HG03175 (cell line): ENCODE measurements at regions not wholly inside any gene's neighbourhood (a gene's known extent, or its start where the extent isn't known, plus 50 kb on each side); places are given as distances from the start of the nearest gene placed in this dataset.

Source experiments
- ATAC-seq: cut with Tn5 transposase; IDR thresholded peaks from one replicate; pipeline ENCODE4 v1.9.1; 2021; ENCODE audit warnings: mild to moderate bottlenecking, moderate library complexity; ENCODE audit not compliant: unreplicated experiment

DNA sequence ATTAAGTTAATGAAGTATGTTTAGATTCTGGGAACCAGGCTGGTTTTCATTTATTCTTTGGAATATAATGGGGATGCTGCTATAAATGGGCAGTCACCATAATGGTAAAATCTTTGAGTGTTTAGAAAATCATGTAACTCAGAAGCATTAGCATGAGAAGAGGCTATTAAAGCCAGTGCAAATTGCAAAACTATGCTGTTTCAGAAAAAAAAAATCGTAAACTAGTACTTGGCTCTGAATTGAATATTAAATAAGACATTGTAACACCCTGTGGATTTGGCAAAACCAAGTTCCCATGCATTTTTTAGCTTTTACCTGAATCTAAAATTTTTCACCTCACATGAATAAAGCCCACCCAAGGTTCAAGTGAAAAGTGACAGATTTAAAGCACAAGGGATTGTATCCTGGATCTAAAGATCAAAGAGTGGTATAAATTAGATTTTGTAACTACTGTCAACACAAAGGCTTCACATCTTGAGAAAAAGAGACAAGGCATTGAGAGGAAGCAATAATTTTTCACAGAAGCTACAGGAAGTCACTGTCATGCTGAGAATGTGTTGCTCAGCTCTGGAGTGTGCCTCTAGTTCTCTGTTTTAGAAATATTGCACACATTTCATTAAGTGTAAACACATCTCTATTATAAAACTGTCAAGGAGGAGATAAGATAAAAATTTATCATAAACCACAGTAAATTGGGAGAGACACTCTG lies 142.2 kb downstream of the ABCA8 start:
- no peak for ATAC-seq

DNA sequence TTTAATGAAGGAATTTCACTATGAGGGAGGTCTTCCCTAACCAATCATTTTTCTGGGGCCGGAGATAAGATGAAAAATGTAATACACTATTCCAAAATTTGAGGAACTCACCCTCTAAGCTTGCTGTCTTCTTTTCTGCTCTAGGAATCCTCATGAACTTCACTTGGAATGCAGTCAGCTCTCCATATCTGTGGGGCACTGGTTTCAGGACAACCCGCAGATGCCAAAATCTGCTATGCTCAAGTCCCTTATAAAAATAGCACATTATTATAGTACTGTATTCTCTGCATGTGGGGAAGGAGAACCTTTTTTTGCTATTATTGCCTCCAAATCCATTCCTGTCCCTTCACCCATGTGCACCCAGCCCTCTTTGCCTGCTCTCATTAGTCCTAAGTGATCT lies 146.0 kb downstream of the ABCA8 start:
- ATAC-seq: no peak

DNA sequence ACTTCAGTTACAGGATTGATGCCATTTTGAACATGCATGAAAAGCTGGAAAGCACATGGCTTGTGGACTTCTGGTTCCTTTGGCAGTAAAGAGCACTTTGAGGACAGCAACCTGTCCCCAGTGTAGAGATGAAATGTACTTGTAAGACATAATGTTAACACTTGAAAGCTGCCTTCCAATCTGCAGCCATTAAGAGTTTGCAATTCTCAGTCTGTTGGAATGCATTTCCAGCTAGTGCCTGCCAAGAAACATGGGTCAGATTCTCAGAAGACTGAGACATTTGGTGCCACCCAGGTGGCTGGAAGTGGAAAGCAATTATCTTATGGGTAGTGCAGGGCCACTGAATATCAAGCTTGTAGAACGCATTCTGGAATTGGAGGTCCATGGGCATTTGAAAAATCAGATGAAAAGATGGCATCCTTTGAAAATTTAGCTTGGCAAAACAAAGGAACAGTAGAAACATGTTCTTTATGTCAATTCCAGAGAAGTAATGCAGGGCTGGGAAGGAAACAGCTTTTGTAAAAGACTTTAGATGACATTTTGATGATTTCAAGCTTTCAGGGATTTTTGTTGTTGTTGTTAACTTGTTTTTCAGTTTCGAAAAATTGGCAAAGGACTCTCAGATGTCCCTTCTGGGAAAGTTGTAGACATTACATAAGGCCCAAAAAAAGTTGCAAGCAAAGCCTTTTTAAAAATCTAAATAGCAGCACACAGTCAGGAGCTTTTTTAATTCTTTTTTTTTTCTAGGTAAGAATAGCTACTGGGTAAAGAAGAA lies 147.0 kb downstream of the ABCA8 start:
- no peak for ATAC-seq

DNA sequence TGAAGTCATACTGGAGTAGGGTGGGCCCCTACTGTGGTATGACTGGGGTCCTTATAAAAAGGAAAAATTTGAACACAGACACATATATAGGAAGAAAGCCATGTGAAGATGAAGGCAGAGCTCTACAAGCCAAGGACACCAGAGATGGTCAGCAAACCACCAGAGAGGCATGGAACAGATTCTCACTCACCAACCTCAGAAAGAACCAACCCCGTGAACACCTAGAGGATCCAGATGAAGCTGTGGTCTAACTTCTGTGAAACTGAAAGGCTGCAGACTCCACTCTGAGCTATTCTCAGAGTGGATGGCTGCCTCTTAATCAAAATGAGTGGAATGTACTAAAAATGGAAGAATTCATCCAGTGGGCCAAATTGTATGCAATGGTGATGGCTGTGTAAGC lies 149.6 kb downstream of the ABCA8 start:
- ATAC-seq: no peak

DNA sequence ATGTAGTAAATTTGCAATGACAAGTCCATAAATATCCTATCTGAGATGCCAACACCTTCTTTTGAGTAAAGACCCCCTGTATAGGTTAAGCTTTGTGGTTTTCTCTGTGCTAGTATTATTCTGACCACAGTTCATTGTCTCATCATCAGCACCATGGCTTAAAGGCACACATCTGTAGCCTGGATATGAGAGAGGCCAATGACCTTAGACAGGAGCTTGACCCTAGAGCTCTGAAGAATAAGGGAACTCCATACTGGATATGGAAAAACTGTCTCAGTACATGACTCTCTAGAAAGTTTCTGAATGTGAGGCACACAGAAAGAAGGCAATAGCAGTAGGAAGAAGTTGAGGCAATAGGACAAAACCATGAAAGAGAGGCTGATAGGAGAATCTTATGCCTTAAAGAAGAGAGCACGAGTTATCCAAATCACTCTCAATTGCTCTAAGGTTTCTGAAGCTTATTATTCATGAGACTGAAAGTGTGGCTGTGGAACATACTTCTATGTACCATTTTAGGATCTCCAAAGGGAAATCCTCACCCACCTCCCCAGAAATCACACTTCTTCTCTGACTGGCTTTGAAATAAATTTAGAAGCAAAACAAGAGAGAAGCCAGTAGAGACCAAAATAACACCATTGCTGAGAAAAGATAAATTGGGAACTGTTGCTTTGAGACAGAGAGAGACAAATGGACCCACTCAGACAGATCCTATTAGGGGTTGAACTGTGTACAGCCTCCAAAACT lies 150.2 kb downstream of the ABCA8 start:
- ATAC-seq: no peak

DNA sequence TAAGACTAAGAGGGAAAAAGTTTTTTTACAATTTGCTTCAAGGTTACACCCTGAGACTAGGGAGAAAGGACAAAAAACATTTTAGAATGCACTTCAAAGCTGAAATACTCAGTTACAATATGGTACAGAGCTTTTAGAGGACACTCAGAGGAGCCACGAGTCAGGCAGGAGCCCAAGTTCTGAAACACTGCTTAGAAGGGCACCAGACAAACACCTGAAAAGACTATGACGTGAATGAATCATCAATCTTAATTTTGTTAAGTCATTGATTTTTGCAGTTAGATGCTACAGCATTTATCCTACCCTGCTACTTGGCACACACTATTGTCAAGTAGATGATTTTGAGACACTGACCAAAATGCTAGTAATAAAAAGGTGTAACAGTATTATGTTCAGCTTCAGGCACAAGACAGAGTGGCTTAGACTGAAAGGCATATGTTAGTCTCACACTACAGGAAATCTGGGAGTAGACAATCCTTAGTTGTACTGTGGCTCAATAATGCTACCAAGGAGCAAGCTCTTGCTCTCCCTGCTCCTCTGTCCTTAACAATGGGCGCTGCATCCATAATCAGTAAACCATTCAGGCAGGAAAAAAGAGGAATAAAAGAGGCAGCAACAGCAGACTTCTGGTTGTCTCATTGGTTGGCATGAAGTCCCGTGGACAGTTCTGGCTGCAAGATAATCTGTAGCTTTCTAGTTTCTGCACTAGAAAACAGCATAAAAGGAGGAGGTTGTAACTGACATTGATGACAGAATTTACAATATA lies 151.8 kb downstream of the ABCA8 start:
- ATAC-seq: no peak

DNA sequence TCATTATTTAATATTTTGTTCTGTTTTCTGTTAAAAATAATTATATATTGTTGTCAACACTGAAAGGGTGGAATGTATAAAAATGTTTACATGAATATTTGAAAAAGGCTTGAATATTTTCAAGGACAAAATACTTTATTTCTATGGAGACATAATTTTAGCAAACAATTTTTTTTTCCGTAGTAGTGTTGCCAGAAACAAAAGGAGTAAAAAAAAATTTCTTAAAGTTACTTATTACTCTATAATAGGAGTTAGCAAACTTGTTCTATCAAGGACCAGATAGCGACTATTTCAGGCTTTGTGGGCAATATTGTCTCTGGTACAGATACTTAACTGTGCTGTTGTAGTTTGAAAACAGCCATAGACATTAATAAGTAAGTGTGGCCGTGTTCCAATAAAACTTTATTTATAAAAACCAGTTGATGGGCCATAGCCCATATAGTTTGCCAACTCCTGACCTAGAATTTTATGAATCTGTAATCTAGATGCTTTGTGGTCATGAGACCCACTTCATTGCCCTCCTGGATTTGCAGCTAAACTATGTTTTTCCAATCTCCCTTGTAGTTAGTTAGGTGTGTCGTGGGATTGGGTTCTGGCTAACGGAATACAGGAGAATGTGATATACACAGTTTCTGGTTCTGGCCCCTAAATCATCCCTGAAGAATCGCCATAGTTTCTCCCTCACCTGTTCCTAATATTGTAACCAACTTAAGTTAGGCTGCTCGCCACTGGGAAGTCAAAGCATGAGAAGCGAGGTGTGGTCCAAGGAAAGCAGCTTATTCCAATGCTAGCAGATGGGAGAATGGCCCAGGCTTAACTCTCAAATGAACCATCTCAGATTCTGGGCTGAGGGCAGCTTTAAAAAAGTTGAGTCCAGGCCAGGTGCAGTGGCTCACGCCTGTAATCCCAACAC lies 153.6 kb downstream of the ABCA8 start:
- ATAC-seq: no peak

DNA sequence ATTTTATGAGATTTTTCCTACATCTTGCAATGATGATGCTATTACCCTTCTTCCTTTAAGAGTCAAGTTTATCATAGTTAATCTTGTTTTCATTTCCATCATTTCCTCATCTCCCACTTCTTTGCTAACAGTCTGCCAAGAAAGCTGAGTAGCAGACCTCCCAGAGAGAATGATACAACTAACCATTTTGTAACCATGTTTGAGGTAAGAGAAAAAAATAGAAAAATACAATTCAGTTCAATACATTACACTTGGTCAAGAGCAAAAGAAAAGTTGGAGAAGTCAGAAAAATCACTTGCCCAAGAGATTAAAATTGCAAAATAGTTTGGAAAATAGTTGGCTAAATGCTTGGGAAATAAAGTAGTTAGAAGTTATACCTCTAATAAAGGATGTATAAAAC lies 154.4 kb downstream of the ABCA8 start:
- no peak for ATAC-seq

DNA sequence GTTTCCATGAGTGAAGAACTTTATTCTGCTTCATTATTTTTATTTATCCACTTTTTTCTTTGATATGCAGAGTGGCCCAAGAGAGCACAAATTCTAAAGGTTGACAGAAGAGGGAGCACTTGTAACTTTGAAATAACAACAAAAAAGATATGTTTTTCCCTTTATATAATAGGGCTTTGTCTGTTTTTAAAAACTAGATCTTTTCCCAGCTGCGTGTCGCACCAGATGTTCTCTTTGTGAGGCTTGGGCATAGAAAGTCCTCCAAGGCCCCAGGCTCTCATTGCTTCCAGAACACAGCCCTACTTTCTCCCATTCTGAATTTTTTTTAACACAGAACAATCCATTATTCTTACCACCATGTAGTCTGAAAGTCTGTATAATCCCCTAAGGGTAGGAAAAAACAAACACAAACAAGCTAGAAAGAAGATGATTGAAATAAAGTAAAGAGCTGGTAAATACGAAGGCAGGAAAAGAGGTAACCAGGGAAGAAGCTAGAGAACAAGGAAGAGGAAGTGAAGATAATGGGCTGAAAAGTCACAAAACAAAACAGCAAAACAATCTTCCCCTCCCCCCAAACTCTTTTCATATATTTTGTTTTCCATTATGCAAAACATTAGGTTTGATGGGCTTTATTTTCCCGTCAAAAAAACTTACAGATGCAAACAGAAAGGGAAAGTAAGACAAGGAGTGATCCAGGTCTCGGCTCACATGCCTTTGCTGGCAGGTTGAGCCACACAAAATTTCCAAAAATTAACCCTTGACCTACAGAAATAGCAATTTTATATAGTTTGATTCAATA lies 160.4 kb downstream of the ABCA8 start:
- ATAC-seq: no peak

DNA sequence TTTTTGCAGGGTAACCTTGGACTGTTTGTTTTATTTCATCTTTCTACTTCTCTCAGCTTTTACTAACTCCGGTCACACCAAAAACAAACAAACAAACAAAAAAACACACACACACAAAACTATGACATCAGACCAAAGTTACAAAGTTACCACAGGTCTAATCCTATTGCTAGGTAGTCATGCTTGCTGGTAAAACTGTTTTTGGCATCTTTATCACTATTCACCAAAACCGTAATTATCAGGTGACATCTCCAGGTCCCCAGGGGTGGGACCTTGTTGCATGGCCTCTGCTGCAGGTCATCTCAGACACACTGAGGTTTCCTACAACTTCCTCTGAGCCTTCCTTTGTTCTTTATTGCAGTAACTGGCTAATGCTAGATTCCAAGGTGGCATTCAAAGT lies 162.3 kb downstream of the ABCA8 start:
- no peak for ATAC-seq

DNA sequence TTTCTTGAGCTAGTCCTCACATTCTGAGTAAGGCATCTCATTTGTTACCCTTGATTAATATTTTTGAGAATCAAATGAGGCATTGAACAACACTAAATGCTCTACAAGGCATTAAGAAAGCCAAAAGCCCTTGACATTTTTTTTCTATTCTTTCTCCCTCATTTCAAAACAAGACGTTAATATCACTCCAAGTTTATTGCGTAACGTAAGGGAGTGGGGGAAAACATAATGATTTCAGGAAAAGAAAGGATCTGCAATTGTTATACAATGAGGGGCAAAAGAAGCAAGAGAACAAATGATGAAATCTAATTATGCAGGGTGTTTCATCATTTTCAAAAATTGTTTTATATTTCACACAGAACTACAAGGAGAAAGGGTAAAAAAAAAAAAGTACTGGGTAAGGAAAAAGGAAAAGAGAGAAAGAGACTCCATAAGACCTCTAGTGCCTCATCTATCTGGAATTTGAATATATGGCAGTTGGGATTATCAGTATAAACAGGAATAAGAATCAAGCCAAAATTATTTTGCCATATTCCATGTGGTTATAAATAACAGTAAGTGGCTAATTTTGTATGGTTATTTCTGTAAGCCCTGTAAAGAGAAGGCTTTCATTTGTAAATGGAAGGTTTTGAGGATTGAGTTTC lies 163.0 kb downstream of the ABCA8 start:
- ATAC-seq: no peak

DNA sequence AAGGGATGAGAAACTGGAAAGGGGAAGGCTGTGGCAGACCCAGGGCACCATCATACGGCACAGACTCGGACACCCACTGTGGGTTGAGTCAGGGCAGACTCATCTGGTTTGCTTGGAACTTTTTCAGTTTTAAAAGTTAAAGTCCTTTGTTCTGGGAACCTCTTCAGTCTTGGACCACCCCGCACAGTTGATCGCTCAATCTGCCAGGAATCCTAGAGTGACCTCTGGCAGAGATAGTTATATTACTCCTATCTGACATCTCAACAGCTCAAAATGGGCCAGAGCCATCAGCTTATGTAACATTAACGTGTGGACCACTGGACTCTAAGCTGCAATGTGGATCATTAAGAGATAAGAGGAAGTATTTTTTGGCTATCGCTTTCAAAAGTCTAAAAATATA lies 164.3 kb downstream of the ABCA8 start:
- no peak for ATAC-seq

DNA sequence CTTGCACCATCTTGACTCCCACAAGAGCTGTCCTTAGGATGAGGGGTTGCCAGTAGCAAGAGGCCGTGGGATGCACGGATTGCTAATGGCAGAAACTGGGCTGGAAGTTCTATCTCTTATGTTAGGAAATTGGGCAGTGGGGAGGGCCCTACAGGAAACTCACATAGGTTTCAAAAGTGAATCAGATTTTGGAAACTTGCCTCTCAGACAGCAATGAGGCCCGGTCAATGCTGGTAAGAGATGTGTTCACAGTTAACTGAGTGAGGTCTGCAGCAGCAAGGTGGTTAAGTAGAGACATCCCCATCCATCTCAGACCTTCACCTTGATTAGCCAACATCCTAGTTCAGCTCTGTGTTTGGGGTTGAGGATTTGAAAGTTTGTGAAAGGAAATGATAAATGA lies 164.7 kb downstream of the ABCA8 start:
- no peak for ATAC-seq

DNA sequence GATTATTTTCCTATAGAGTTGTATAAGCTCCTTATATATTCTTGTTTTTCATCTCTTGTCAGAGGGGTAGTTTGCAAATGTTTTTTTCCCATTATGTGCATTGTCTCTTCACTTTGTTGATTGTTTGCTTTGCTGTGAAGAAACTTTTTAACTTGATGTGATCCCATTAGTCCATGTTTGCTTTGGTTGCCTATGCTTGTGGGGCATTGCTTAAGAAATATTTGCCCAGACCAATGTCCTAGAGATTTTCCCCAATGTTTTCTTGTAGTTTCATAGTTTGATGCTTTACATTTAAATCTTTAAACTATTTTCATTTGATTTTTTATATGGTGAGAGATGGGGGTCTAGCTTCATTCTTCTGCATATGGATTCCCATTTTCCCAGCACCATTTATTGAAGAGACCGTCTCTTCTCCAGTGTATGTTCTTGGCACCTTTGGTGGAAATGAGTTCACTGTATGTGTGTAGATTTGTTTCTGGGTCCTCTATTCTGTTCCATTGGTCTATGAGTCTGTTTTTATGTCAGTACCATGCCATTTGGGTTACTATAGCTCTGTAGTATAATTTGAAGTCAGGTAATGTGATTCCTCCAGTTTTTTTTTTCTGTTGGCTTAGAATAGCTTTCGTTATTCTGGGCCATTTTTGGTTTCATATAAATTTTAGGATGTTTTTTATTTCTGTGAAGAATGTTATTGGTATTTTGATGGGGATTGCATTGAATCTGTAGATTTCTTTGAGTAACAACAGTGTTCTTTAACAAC lies 165.8 kb downstream of the ABCA8 start:
- no peak for ATAC-seq

DNA sequence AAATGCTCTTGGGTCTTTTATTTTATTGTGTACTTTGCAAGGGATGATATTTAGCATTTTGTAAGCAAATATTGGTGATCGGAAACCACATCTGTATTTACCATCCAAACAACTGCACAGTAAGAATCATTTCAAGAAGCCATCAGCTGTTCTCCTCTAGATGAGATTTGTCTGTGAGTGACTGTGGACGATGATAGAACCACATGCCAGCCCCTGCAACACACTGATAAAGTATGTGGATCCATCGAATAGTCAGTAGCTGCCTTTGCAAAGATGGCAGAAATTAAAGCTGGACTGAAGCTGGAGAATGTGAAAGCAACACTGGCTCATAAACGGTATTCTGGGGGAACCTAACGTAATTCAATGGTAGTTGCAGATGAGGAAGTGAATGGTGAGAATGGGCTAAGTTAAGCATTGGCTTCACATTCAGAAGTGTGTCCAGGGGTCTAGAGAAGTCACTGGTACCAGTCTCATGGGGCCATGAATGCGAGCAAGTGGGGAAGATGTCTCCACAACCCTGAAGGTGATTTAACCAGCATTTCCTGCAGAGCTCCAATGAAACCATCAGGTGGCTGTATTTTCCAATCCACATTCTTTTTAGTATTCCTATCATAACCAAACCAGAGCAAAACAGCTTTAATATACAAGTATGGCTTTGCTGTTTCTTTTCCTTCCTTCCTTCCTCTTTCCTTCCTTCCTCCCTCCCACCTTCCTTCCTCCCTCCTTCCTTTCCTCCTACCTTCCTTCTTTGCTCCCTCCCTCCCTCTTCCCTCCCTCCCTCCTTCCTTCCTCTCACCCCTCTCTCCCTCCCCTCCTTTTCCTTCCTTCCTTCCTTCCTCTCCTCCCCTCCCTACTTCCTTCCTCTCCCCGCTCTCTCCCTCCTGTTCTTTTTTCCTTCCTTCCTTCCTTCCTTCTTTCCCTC lies 169.4 kb downstream of the ABCA8 start:
- no peak for ATAC-seq

DNA sequence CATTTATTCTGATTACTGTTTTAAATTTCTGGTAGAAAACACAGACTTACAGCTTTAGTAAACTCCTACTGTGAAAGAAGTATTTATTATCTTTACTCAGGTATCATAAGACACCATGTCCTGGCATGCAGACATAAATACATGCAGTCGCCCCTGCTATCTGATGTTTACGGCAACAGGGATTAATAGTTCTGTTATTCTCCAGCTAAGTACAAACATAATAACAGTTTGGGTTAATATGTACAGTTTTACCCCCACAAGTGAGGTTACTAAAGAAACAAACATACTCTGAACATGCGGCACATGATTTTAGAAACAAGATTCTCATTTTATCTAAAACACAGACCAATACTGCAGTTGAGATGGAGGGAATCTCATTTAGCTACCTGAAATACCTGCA lies 170.8 kb downstream of the ABCA8 start:
- ATAC-seq: no peak

DNA sequence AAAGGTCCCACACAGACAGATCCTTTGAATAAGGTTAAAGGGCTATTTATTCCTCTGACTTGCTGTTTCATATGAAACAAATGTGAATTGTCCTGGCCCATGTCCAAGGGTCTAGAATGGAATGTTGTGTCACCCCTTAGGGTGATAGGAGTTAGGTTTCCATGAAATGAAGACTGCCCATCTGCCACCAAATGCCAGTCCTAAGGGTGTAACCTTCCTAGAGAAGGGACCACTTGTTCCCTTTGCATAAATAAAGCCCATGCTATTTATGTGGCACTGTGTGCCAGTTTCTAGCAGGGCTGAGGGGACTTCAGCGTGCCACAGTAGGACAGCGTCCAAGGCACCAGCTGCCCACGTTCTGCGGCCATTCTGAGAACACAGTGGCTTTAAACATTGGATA lies 171.3 kb downstream of the ABCA8 start:
- no peak for ATAC-seq
